Activated CD8-positive, alpha-beta T cell treated with anti-CD3 and anti-CD28 coated beads, Interleukin-2, amount 10 ng/mL, durations not matched to agents 7 days and 5 days (primary cell): ENCODE measurements at regions not wholly inside any gene's neighbourhood (a gene's known extent, or its start where the extent isn't known, plus 50 kb on each side); places are given as distances from the start of the nearest gene placed in this dataset.

ENCODE experiments used
- ATAC-seq: fragments of 150-1000 bp; cut with Tn5 transposase; one replicate; pipeline ENCODE4 v1.10.0; 2021; ENCODE audit warnings: moderate library complexity
- CTCF ChIA-PET: fragments of 350-600 bp; sonication (Branson Sonifier 250); formaldehyde crosslinking; loops from one replicate; lab custom pipeline; 2021; ENCODE audit warnings: antibody characterized with exemption; lab: Charles Lee
- POLR2A ChIA-PET: fragments of 350-600 bp; sonication (Branson Sonifier 250); formaldehyde crosslinking; loops from one replicate; lab custom pipeline; 2021; ENCODE audit warnings: antibody characterized with exemption; lab: Charles Lee
- DNase-seq: peaks from one replicate; pipeline ENCODE4 v3.0.0-alpha.2; 2020
- H3K27ac Mint-ChIP-seq: one replicate; pipeline ENCODE4 v1.8.0; 2021; ENCODE audit warnings: mild to moderate bottlenecking, mixed read lengths
- H3K27me3 Mint-ChIP-seq: one replicate; pipeline ENCODE4 v1.8.0; 2021; ENCODE audit warnings: low read depth, mixed read lengths
- H3K36me3 Mint-ChIP-seq: one replicate; pipeline ENCODE4 v1.8.0; 2021; ENCODE audit warnings: low read depth, mixed read lengths
- H3K4me1 Mint-ChIP-seq: one replicate; pipeline ENCODE4 v1.8.0; 2021; ENCODE audit warnings: low read depth, mixed read lengths
- H3K4me3 Mint-ChIP-seq: one replicate; pipeline ENCODE4 v1.8.0; 2021; ENCODE audit warnings: mild to moderate bottlenecking, mixed read lengths
- H3K9me3 Mint-ChIP-seq: one replicate; pipeline ENCODE4 v1.8.0; 2022; ENCODE audit warnings: mixed read lengths; ENCODE audit not compliant: insufficient read depth

DNA sequence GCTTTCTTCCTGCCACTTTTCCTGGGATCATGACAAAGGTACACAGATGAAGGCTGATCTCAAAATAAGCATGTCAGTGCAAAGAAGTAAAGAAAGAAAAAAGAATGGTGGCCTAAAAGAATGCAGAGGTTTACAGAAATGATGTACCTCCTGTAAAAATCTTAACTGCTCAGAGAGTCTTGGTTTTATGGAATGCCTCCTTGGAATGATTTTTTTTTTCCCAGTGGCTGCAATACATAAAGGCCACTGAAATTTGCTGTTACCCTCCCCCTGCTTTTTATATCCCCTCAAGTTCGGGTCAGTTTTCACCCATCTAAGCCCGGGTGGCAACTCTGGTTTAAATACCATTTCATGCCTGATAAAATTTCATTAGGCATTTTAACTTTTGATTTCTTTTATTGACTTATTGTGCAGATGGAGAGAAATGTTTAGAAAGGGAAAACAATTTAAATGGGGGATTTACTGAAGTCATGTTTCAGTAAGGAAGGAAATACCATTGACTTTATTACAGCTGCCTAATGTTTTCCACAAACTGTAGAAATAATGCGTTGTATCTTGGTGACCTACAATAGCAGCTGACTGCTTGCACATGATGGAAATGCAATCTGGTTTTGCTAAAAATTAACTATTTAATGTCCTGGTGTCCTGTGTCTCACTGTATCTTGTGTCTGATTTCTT lies 102.5 kb downstream of the SAMD9 start:
- ChIA-PET CTCF (no interaction called here), POLR2A (no interaction called here)
- no peaks in the 10 kb centered on the region for H3K36me3 Mint-ChIP-seq
- no peak overlapping the region for H3K4me3 Mint-ChIP-seq
- H3K27me3 Mint-ChIP-seq: peaks cover 8% of the 10 kb centered on the region
- H3K27ac Mint-ChIP-seq: no peak overlapping the region
- DNase-seq: no peak
- no peaks in the 10 kb centered on the region for H3K9me3 Mint-ChIP-seq
- peaks cover 6% of the 10 kb centered on the region for H3K4me1 Mint-ChIP-seq
- ATAC-seq: no peak

DNA sequence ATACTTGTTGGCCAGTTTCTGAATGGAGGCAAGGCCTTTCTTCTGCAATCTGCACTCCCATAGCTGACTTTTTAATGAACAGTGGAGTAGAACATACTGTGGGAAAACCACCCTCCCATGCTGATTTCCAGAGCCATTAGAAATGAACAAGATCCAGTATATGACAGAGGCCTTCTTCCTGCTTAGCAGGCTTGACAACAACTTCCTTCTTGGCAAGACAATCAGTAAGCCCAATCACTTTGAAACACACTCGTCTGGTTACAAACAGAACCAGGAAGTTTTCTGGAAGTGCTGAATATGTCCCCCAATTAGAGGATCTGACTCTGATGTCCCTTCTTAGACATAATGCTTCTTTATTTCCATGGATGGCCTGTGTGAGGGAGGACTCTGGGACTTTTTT lies 103.4 kb downstream of the SAMD9 start:
- Mint-ChIP-seq H3K36me3 (no peaks in the 10 kb centered on the region), H3K4me1 (peaks cover 6% of the 10 kb centered on the region), H3K9me3 (no peaks in the 10 kb centered on the region), H3K27ac (no peak overlapping the region), H3K4me3 (no peak overlapping the region), H3K27me3 (peaks cover 8% of the 10 kb centered on the region)
- DNase-seq (no peak), ATAC-seq (no peak)
- ChIA-PET CTCF (no interaction called here), POLR2A (no interaction called here)

DNA sequence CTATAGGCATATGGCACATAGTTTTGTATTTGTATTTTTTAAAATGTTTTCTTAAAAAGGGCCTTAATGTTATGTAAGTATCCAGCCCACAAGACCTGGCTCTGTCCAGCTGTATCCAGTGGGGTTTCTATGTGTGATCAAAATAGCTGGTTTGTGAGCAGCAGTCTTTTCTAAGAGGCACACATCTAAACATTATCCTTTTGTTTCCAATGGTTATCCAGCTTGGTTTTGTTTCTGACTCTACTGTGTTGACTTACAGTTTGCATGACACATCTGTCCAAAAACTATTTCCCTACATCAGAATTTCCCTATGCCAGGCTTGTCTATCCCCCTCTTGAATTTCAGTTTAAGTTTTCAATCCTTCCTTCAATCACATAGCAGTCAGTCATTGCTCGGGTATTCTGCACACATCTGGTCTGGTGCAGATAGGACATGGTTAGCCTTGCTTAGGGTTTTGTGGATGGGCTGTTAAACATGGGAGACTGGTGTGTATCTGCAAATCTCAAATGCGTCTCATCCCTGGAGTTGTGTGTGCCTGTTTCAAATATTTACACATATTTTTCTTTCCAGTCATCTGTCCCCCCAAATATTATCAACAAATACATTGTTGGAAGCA lies 104.2 kb downstream of the SAMD9 start:
- H3K36me3 Mint-ChIP-seq: no peaks in the 10 kb centered on the region
- ATAC-seq: no peak
- no peak overlapping the region for H3K27ac Mint-ChIP-seq
- CTCF ChIA-PET: interaction anchor here (0.8 kb wide), 1 partner anchor 13 kb away, joined by 3 read pairs; no protein-coding TSS in a partner anchor
- POLR2A ChIA-PET: interaction anchor here (0.9 kb wide), 1 partner anchor 8 kb away, joined by 3 read pairs; no protein-coding TSS in a partner anchor
- DNase-seq: no peak
- no peak overlapping the region for H3K4me3 Mint-ChIP-seq
- H3K9me3 Mint-ChIP-seq: no peaks in the 10 kb centered on the region
- H3K4me1 Mint-ChIP-seq: peaks cover 6% of the 10 kb centered on the region
- peaks cover 11% of the 10 kb centered on the region for H3K27me3 Mint-ChIP-seq

DNA sequence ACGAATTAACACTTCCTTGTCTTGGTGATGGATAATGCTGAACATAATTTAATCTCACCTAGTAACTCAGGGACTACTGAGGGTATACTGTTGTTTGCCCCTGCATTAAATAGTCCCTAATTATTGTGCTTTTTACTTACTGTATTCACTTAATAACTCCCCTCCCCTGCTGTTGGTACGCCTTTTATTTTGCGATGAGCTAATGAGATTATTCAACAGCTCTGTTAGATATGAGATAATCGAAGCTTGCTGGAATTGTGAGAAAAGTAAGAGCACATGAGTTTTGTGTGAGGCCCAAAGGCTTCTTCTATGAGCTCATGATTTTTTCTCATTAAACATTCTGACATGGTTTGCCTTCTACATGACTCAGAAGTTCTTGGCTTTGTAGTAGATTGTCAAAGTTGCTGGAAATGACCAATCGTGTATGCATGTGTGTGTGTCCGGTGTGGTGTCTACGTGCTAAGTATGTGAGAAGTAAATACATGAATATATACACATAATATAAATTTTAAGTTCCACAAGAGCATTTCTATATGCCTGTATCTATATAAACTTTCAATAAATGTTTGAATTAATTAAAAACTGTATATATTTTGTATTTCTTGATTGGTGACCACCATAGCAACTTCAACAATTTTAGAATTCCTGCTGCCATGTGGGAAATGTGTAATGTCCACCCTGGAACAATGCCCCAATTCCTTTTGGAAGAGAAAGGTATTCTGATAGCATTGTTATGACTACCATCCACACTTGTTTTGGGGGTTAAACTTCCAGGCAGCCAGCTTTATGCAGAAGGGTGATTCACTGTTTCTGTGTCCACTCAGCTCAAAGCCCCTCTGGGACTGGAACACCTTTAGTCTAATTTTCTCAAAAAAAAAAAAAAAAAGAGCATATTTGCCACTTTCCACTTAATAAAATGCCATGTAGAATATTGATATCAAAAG lies 106.2 kb downstream of the SAMD9 start:
- Mint-ChIP-seq H3K9me3 (no peaks in the 10 kb centered on the region), H3K4me1 (peaks cover 6% of the 10 kb centered on the region), H3K36me3 (no peaks in the 10 kb centered on the region), H3K27ac (no peak overlapping the region), H3K4me3 (no peak overlapping the region), H3K27me3 (peaks cover 11% of the 10 kb centered on the region)
- POLR2A ChIA-PET: no interaction called here
- ATAC-seq (no peak), DNase-seq (no peak)
- CTCF ChIA-PET: interaction anchor here (0.9 to 1.5 kb wide), 4 partner anchors 11 to 217 kb away, joined by 3 to 5 read pairs (median 4); no protein-coding TSS in a partner anchor

DNA sequence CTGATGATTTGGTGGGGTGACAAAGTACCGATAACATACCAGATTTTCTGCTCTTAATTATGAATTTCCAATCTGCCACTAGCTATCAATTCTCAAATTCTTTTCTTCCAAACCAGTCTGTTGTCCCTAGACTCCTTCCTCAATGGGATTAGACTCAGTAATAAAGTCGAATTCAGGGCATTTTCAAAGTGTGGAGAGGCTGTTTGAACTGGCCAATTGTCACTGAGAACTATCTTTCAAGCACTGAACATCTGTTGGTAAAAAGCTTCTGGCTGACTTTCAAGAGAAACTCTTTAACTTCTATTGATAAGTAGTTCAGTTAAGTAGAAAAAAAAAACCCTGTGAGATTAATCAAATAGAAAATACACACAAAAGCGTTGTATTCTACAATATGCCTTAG lies 108.9 kb downstream of the SAMD9 start:
- Mint-ChIP-seq H3K36me3 (no peaks in the 10 kb centered on the region), H3K4me3 (no peak overlapping the region), H3K27me3 (peaks cover 19% of the 10 kb centered on the region), H3K9me3 (no peaks in the 10 kb centered on the region), H3K27ac (no peak overlapping the region), H3K4me1 (no peaks in the 10 kb centered on the region)
- ChIA-PET POLR2A (no interaction called here), CTCF (no interaction called here)
- DNase-seq (no peak), ATAC-seq (no peak)

DNA sequence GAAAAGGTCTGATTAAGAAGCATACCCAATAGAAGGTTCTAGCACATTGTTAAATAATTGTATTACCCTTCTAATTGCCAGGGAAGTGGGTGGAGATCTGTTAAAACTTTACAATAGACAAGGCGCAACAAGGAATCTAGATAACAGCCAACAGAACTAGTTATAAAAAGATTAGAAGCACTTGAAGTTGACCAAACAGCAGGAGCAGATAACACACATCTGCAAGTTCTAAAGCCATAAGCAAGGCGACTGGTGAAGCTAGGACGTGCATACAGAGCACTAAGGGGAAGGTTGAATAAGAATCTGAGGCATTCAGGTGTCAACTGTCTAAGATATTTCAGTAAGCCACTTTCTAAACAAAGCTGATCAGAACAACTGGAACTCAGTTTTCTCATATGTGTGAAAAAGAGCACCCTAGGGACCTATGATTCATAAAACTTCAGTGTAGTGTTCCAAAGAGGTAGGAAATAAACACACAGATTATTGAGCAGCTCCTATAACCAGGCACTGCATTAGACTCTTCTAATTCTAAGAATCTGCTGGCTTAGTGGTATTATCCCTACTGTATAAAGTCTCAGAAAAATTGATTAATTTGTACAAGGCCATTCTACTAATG lies 111.2 kb downstream of the SAMD9 start:
- Mint-ChIP-seq H3K36me3 (no peaks in the 10 kb centered on the region), H3K4me1 (no peaks in the 10 kb centered on the region), H3K27me3 (peaks cover 24% of the 10 kb centered on the region), H3K9me3 (no peaks in the 10 kb centered on the region), H3K27ac (no peak overlapping the region), H3K4me3 (no peak overlapping the region)
- CTCF ChIA-PET: no interaction called here
- no peak for ATAC-seq
- DNase-seq: no peak
- POLR2A ChIA-PET: no interaction called here

DNA sequence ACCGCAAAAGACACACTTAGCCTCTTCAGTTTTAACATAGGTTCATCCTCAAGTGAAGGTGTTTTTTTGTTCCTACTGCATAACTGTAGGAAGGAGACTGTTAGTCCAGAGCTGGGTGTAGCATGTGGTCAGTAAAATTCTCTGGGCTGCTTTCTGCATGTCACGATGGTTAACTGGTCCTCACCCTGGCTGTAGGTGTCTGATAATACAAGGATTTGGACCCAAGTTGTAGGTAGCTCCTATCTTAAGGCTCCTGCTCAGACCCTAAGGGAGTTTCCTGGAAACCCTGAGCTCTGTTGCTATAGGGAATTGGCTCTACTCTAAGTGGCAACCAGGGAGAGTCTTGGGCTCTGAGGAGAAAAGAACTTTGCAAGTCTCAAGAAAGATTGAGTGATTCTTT lies 112.9 kb downstream of the SAMD9 start:
- Mint-ChIP-seq H3K4me3 (no peak overlapping the region), H3K36me3 (no peaks in the 10 kb centered on the region), H3K4me1 (no peaks in the 10 kb centered on the region), H3K9me3 (no peaks in the 10 kb centered on the region), H3K27me3 (peaks cover 17% of the 10 kb centered on the region), H3K27ac (no peak overlapping the region)
- ATAC-seq: no peak
- ChIA-PET POLR2A (no interaction called here), CTCF (no interaction called here)
- no peak for DNase-seq

DNA sequence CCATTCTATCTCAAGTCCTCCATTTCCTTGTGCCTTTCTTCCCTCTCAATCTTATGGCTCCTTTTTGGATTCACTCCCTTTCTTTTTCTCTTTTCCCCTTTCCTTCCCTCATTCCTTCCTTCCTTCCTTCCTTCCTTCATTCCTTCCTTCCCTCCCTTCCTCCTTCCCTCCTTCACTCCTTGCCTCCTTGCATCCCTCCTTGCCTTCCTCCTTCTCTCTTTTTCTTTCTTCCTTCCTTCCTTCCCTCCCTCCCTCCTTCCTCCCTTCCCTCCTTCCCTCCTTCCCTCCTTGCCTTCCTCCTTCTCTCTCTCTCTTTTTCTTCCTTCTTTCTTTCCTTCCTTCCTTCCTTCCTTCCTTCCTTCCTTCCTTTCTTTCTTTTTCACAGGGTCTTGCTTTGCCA lies 120.1 kb downstream of the SAMD9 start:
- ATAC-seq: no peak
- H3K4me3 Mint-ChIP-seq: no peak overlapping the region
- ChIA-PET POLR2A (no interaction called here), CTCF (no interaction called here)
- no peaks in the 10 kb centered on the region for H3K4me1 Mint-ChIP-seq
- H3K27ac Mint-ChIP-seq: no peak overlapping the region
- H3K36me3 Mint-ChIP-seq: no peaks in the 10 kb centered on the region
- no peaks in the 10 kb centered on the region for H3K9me3 Mint-ChIP-seq
- H3K27me3 Mint-ChIP-seq: peaks cover 12% of the 10 kb centered on the region
- no peak for DNase-seq

DNA sequence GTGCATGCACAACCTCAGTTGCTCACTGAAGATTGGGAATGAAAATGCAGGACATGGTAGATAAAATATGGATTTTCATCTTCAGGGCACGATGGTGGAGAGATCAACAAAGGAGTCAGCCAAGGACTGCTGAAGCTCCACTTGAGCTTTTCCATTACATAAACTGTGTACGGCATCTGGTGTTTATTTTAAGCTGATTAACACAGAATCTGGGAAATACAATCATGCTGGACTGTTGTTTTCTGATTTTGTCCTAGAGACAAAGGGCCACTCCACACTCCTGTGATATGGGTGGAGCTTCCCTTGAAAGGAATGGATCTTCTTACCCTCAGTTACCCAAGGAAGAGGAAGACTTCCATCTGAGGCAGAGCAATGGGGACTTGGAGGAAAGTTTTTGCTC lies 120.6 kb downstream of the SAMD9 start:
- POLR2A ChIA-PET: no interaction called here
- no peaks in the 10 kb centered on the region for H3K36me3 Mint-ChIP-seq
- ATAC-seq (no peak), DNase-seq (no peak)
- H3K4me1 Mint-ChIP-seq: no peaks in the 10 kb centered on the region
- peaks cover 12% of the 10 kb centered on the region for H3K27me3 Mint-ChIP-seq
- CTCF ChIA-PET: no interaction called here
- no peaks in the 10 kb centered on the region for H3K9me3 Mint-ChIP-seq
- H3K4me3 Mint-ChIP-seq: no peak overlapping the region
- no peak overlapping the region for H3K27ac Mint-ChIP-seq

DNA sequence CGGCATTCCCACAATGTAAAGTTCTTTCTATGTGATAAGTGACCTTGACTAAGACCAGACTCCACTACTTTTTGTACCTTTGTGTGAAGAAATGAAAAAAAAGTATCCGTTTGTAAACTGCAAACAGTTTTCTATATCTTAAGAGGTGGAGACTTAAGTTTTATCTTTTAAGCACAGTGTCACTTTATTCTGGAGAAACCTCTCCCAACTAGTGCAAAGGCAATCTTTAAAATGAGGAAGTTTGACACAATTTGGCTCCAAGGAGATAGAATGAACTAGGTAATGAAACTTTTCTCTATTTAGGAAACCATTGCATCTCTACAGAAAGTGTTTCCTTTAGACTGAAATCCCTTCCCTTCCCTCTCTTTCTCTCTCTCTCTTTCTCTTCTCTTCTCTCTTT lies 122.9 kb downstream of the SAMD9 start:
- no peaks in the 10 kb centered on the region for H3K9me3 Mint-ChIP-seq
- no peaks in the 10 kb centered on the region for H3K36me3 Mint-ChIP-seq
- CTCF ChIA-PET: no interaction called here
- POLR2A ChIA-PET: no interaction called here
- H3K27me3 Mint-ChIP-seq: peaks cover 11% of the 10 kb centered on the region
- no peaks in the 10 kb centered on the region for H3K4me1 Mint-ChIP-seq
- ATAC-seq (no peak), DNase-seq (no peak)
- H3K4me3 Mint-ChIP-seq: no peak overlapping the region
- H3K27ac Mint-ChIP-seq: no peak overlapping the region

DNA sequence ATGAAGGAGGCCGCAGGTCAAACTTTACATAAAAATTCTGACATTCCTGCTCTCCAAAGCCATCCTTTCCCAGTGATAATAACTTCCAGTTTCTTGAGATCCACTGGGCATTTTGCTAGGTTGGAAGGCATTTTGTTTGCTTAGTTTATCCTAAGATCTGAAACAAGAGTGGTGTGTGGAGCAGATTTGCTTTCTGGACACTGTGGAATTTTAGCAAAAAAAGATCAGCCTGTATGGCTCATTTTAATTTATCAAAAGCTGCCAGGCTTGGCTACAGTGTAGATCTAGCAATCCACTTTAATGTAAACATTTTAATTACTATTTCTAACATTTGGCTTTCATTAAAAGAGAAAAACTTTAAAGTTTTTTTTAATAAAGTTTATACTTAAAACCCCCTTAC lies 124.8 kb downstream of the SAMD9 start:
- CTCF ChIA-PET: no interaction called here
- ATAC-seq (no peak), DNase-seq (no peak)
- POLR2A ChIA-PET: no interaction called here
- H3K27ac Mint-ChIP-seq: no peak overlapping the region
- H3K27me3 Mint-ChIP-seq: peaks cover 3% of the 10 kb centered on the region
- H3K9me3 Mint-ChIP-seq: no peaks in the 10 kb centered on the region
- H3K36me3 Mint-ChIP-seq: no peaks in the 10 kb centered on the region
- H3K4me1 Mint-ChIP-seq: no peaks in the 10 kb centered on the region
- H3K4me3 Mint-ChIP-seq: no peak overlapping the region
